ENCODE measurements at regions not wholly inside any gene's neighbourhood (a gene's known extent, or its start where the extent isn't known, plus 50 kb on each side); places are given as distances from the start of the nearest gene placed in this dataset.

GRCh38 chr17:79483842-79484241, 127.0 kb downstream of the RBFOX3 start:
- H3K36me3 ChIP-seq (ENCODE audit: control insufficient read depth, insufficient read depth, low read length): no peaks in the 10 kb centered on the region
- H3K4me1 ChIP-seq (ENCODE audit: control insufficient read depth, insufficient read depth, low read length): peaks cover 4% of the 10 kb centered on the region
- no peak for DNase-seq (ENCODE audit: low read depth, low spot score)
- no peaks in the 10 kb centered on the region for H3K27me3 ChIP-seq (ENCODE audit: control insufficient read depth, insufficient read depth, low read length)
- no peak overlapping the region for H3K27ac ChIP-seq (ENCODE audit: low read length)
- no peak overlapping the region for H3K4me3 ChIP-seq (ENCODE audit: low read length)
- WGBS (ENCODE audit: insufficient coverage, insufficient read length): no CpG with 5 or more reads among the region's 5 CpGs
- no peaks in the 10 kb centered on the region for H3K9me3 ChIP-seq (ENCODE audit: control insufficient read depth, insufficient read depth, low read length)

- H3K4me3 ChIP-seq (ENCODE audit: low read length): no peak overlapping the region
- no peak overlapping the region for H3K27ac ChIP-seq (ENCODE audit: low read length)
- H3K4me1 ChIP-seq (ENCODE audit: control insufficient read depth, insufficient read depth, low read length): peaks cover 4% of the 10 kb centered on the region
- H3K27me3 ChIP-seq (ENCODE audit: control insufficient read depth, insufficient read depth, low read length): no peaks in the 10 kb centered on the region
- H3K9me3 ChIP-seq (ENCODE audit: control insufficient read depth, insufficient read depth, low read length): no peaks in the 10 kb centered on the region
- no CpG with 5 or more reads among the region's 17 CpGs for WGBS (ENCODE audit: insufficient coverage, insufficient read length)
- no peaks in the 10 kb centered on the region for H3K36me3 ChIP-seq (ENCODE audit: control insufficient read depth, insufficient read depth, low read length)
- peak; percentile 20 for DNase-seq (ENCODE audit: low read depth, low spot score)
These were observed 127.9 kb downstream of the RBFOX3 start for GRCh38 chr17:79482727-79483521.

- no peak overlapping the region for H3K4me3 ChIP-seq (ENCODE audit: low read length)
- no peak for DNase-seq (ENCODE audit: low read depth, low spot score)
- H3K27ac ChIP-seq (ENCODE audit: low read length): no peak overlapping the region
- no peaks in the 10 kb centered on the region for H3K36me3 ChIP-seq (ENCODE audit: control insufficient read depth, insufficient read depth, low read length)
- H3K4me1 ChIP-seq (ENCODE audit: control insufficient read depth, insufficient read depth, low read length): peaks cover 2% of the 10 kb centered on the region; the same call in 1 of the 2 replicates
- no CpG with 5 or more reads among the region's 10 CpGs for WGBS (ENCODE audit: insufficient coverage, insufficient read length)
- no peaks in the 10 kb centered on the region for H3K9me3 ChIP-seq (ENCODE audit: control insufficient read depth, insufficient read depth, low read length)
- no peaks in the 10 kb centered on the region for H3K27me3 ChIP-seq (ENCODE audit: control insufficient read depth, insufficient read depth, low read length)
These were observed 131.0 kb downstream of the RBFOX3 start for GRCh38 chr17:79479876-79480275.

GRCh38 chr17:79478841-79479240, 132.0 kb downstream of the RBFOX3 start:
- Histone ChIP-seq H3K9me3 (ENCODE audit: control insufficient read depth, insufficient read depth, low read length) (no peaks in the 10 kb centered on the region), H3K27me3 (ENCODE audit: control insufficient read depth, insufficient read depth, low read length) (no peaks in the 10 kb centered on the region), H3K36me3 (ENCODE audit: control insufficient read depth, insufficient read depth, low read length) (no peaks in the 10 kb centered on the region), H3K27ac (ENCODE audit: low read length) (no peak overlapping the region), H3K4me1 (ENCODE audit: control insufficient read depth, insufficient read depth, low read length) (0 out of 2 replicates have a peak, but pooled peaks cover 2% of the 10 kb centered on the region), H3K4me3 (ENCODE audit: low read length) (no peak overlapping the region)
- no CpG with 5 or more reads among the region's 9 CpGs for WGBS (ENCODE audit: insufficient coverage, insufficient read length)
- no peak for DNase-seq (ENCODE audit: low read depth, low spot score)

- no CpG with 5 or more reads among the region's 22 CpGs for WGBS (ENCODE audit: insufficient coverage, insufficient read length)
- no peak for DNase-seq (ENCODE audit: low read depth, low spot score)
- Histone ChIP-seq H3K36me3 (ENCODE audit: control insufficient read depth, insufficient read depth, low read length) (no peaks in the 10 kb centered on the region), H3K9me3 (ENCODE audit: control insufficient read depth, insufficient read depth, low read length) (no peaks in the 10 kb centered on the region), H3K4me3 (ENCODE audit: low read length) (no peak overlapping the region), H3K27ac (ENCODE audit: low read length) (no peak overlapping the region), H3K27me3 (ENCODE audit: control insufficient read depth, insufficient read depth, low read length) (no peaks in the 10 kb centered on the region), H3K4me1 (ENCODE audit: control insufficient read depth, insufficient read depth, low read length) (0 out of 2 replicates have a peak, but pooled peaks cover 2% of the 10 kb centered on the region)
These were observed 132.8 kb downstream of the RBFOX3 start for GRCh38 chr17:79478051-79478461.

GRCh38 chr17:79476074-79476652, 134.7 kb downstream of the RBFOX3 start:
- DNase-seq (ENCODE audit: low read depth, low spot score): no peak
- Histone ChIP-seq H3K4me3 (ENCODE audit: low read length) (no peak overlapping the region), H3K4me1 (ENCODE audit: control insufficient read depth, insufficient read depth, low read length) (no peaks in the 10 kb centered on the region), H3K27me3 (ENCODE audit: control insufficient read depth, insufficient read depth, low read length) (no peaks in the 10 kb centered on the region), H3K36me3 (ENCODE audit: control insufficient read depth, insufficient read depth, low read length) (no peaks in the 10 kb centered on the region), H3K9me3 (ENCODE audit: control insufficient read depth, insufficient read depth, low read length) (no peaks in the 10 kb centered on the region), H3K27ac (ENCODE audit: low read length) (no peak overlapping the region)
- WGBS (ENCODE audit: insufficient coverage, insufficient read length): no CpG with 5 or more reads among the region's 13 CpGs

GRCh38 chr17:79473876-79474440, 136.9 kb downstream of the RBFOX3 start:
- H3K36me3 ChIP-seq (ENCODE audit: control insufficient read depth, insufficient read depth, low read length): no peaks in the 10 kb centered on the region
- H3K4me3 ChIP-seq (ENCODE audit: low read length): no peak overlapping the region
- no peaks in the 10 kb centered on the region for H3K4me1 ChIP-seq (ENCODE audit: control insufficient read depth, insufficient read depth, low read length)
- no peaks in the 10 kb centered on the region for H3K27me3 ChIP-seq (ENCODE audit: control insufficient read depth, insufficient read depth, low read length)
- DNase-seq (ENCODE audit: low read depth, low spot score): no peak
- H3K27ac ChIP-seq (ENCODE audit: low read length): no peak overlapping the region
- H3K9me3 ChIP-seq (ENCODE audit: control insufficient read depth, insufficient read depth, low read length): no peaks in the 10 kb centered on the region
- no CpG with 5 or more reads among the region's 12 CpGs for WGBS (ENCODE audit: insufficient coverage, insufficient read length)

- H3K4me1 ChIP-seq (ENCODE audit: control insufficient read depth, insufficient read depth, low read length): no peaks in the 10 kb centered on the region
- H3K9me3 ChIP-seq (ENCODE audit: control insufficient read depth, insufficient read depth, low read length): no peaks in the 10 kb centered on the region
- H3K27ac ChIP-seq (ENCODE audit: low read length): no peak overlapping the region
- WGBS (ENCODE audit: insufficient coverage, insufficient read length): no CpG with 5 or more reads among the region's 14 CpGs
- no peaks in the 10 kb centered on the region for H3K27me3 ChIP-seq (ENCODE audit: control insufficient read depth, insufficient read depth, low read length)
- no peak overlapping the region for H3K4me3 ChIP-seq (ENCODE audit: low read length)
- no peaks in the 10 kb centered on the region for H3K36me3 ChIP-seq (ENCODE audit: control insufficient read depth, insufficient read depth, low read length)
- DNase-seq (ENCODE audit: low read depth, low spot score): no peak
These were observed 137.6 kb downstream of the RBFOX3 start for GRCh38 chr17:79473111-79473875.

- no CpG with 5 or more reads among the region's 4 CpGs for WGBS (ENCODE audit: insufficient coverage, insufficient read length)
- Histone ChIP-seq H3K27me3 (ENCODE audit: control insufficient read depth, insufficient read depth, low read length) (no peaks in the 10 kb centered on the region), H3K36me3 (ENCODE audit: control insufficient read depth, insufficient read depth, low read length) (no peaks in the 10 kb centered on the region), H3K4me3 (ENCODE audit: low read length) (no peak overlapping the region), H3K27ac (ENCODE audit: low read length) (no peak overlapping the region), H3K9me3 (ENCODE audit: control insufficient read depth, insufficient read depth, low read length) (no peaks in the 10 kb centered on the region), H3K4me1 (ENCODE audit: control insufficient read depth, insufficient read depth, low read length) (no peaks in the 10 kb centered on the region)
- DNase-seq (ENCODE audit: low read depth, low spot score): no peak
These were observed 140.1 kb downstream of the RBFOX3 start for GRCh38 chr17:79470754-79471153.

- Histone ChIP-seq H3K36me3 (ENCODE audit: control insufficient read depth, insufficient read depth, low read length) (no peaks in the 10 kb centered on the region), H3K27me3 (ENCODE audit: control insufficient read depth, insufficient read depth, low read length) (no peaks in the 10 kb centered on the region), H3K4me1 (ENCODE audit: control insufficient read depth, insufficient read depth, low read length) (no peaks in the 10 kb centered on the region; the same call in 1 of the 2 replicates), H3K4me3 (ENCODE audit: low read length) (no peak overlapping the region), H3K9me3 (ENCODE audit: control insufficient read depth, insufficient read depth, low read length) (no peaks in the 10 kb centered on the region), H3K27ac (ENCODE audit: low read length) (no peak overlapping the region)
- DNase-seq (ENCODE audit: low read depth, low spot score): no peak
- WGBS (ENCODE audit: insufficient coverage, insufficient read length): no CpG with 5 or more reads among the region's 13 CpGs
These were observed 141.2 kb downstream of the RBFOX3 start for GRCh38 chr17:79469646-79470045.

All from iPS DF 6.9 (cell line).